Stomach smooth muscle (tissue), 2 donors: ENCODE measurements at regions not wholly inside any gene's neighbourhood (a gene's known extent, or its start where the extent isn't known, plus 50 kb on each side); places are given as distances from the start of the nearest gene placed in this dataset.

Source experiments
- H3K27ac ChIP-seq: one replicate; pipeline ENCODE4 v1.7.0; 2013; ENCODE audit warnings: mild to moderate bottlenecking, low read length, inconsistent platforms
- H3K27me3 ChIP-seq, 2 donors: one replicate each; pipeline ENCODE4 v1.7.0; 2013; ENCODE audit warnings: low read length in 2 of 2; ENCODE audit not compliant: insufficient read depth in 2 of 2, control insufficient read depth in 1 of 2
- H3K36me3 ChIP-seq, 2 donors: one replicate each; pipeline ENCODE4 v1.7.0; 2013; ENCODE audit warnings: low read length in 2 of 2; ENCODE audit not compliant: control insufficient read depth in 2 of 2, insufficient read depth in 2 of 2
- H3K4me1 ChIP-seq: one replicate; pipeline ENCODE4 v1.7.0; 2013; ENCODE audit warnings: low read length; ENCODE audit not compliant: control insufficient read depth, insufficient read depth
- H3K4me3 ChIP-seq, 2 donors: one replicate each; pipeline ENCODE4 v1.7.0; 2013; ENCODE audit warnings: low read length in 2 of 2
- H3K9ac ChIP-seq, 2 donors: one replicate each; pipeline ENCODE4 v1.7.0; 2013; ENCODE audit warnings: low read length in 2 of 2, mild to moderate bottlenecking in 1 of 2
- H3K9me3 ChIP-seq, 2 donors: one replicate each; pipeline ENCODE4 v1.7.0; 2013; ENCODE audit warnings: low read length in 2 of 2; ENCODE audit not compliant: control insufficient read depth in 2 of 2
- donor health status: healthy.
- donor health status: Pancreatic carcinoma.

DNA sequence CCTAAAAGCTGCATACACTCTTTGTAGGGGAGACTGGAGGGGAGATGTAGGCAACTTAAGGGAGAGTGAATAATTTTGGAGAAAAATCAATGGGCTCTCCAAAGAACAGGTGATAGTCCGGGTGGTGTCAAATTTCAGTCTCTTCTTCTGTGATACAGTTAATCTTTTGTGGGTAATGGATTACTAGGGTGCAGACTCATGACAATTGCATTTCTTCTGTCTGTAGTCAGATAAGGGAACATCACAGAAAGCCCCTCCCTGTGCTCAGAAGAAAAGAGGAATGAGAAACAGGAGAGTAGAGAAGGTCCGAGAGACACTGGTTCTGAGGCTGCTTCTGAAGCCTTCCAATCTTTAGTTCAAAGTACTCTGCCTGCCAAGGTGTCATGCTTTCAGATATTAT, 1140.7 kb upstream of the LRRN3 start:
- H3K9ac ChIP-seq, result no peak overlapping the region
- H3K27me3 ChIP-seq, result no peaks in the 10 kb centered on the region
- H3K4me1 ChIP-seq, result no peaks in the 10 kb centered on the region
- no peaks in the 10 kb centered on the region for H3K9me3 ChIP-seq
- H3K36me3 ChIP-seq, result no peaks in the 10 kb centered on the region
- no peak overlapping the region for H3K27ac ChIP-seq
- no peak overlapping the region for H3K4me3 ChIP-seq

DNA sequence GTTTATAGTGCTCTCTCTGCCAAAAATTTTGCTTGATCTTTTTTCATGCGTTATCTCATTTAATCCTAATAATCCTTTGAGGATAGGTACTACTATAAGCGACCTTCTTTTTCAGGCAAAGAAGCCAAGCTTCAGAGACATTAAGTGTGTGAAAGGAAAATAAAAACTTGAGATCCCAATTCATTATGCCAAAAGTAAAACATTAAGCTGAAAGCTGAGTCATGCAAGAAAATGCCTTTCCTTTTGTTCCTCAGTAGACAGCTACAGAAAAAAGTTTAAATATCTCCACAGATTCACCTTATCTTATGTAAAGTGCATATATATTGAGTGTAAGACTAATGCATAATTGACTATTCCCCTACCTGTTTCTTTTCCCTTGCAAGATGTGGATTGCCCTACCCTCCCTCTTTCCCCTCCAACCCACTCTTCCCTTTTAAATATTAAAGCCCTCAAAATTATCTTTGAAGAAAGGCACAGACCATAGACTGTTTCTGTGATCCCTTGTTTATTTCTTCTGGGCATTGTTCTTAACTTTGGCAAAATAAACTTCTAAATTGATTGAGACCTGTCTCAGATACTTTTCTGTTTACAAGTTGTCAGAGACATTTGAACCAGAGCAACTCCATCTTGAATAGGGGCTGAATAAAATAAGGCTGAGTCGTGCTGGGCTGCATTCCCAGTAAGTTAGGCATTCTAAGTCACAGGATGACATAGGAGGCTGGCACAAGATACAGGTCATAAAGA, 1139.9 kb upstream of the LRRN3 start:
- Histone ChIP-seq H3K4me1 (no peaks in the 10 kb centered on the region), H3K4me3 (no peak overlapping the region), H3K9me3 (no peaks in the 10 kb centered on the region), H3K36me3 (no peaks in the 10 kb centered on the region), H3K9ac (no peak overlapping the region), H3K27ac (no peak overlapping the region), H3K27me3 (no peaks in the 10 kb centered on the region)

DNA sequence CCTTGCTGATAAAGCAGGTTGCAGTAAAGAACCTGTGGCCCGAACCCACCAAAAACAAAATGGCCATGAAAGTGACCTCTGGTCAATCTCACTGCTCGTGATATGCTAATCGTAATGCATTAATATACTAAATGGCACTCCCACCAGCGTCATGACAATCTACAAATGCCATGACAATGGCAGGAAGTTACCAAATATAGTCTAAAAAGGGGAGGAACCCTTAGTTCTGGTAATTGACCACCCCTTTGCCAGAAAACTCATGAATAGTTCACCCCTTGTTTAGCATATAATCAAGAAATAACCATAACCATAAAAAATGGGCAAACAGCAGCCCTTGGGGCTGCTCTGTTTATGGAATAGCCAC, 1139.4 kb upstream of the LRRN3 start:
- Histone ChIP-seq H3K4me3 (no peak overlapping the region), H3K4me1 (no peaks in the 10 kb centered on the region), H3K9ac (no peak overlapping the region), H3K36me3 (no peaks in the 10 kb centered on the region), H3K27me3 (no peaks in the 10 kb centered on the region), H3K27ac (no peak overlapping the region), H3K9me3 (no peaks in the 10 kb centered on the region)

DNA sequence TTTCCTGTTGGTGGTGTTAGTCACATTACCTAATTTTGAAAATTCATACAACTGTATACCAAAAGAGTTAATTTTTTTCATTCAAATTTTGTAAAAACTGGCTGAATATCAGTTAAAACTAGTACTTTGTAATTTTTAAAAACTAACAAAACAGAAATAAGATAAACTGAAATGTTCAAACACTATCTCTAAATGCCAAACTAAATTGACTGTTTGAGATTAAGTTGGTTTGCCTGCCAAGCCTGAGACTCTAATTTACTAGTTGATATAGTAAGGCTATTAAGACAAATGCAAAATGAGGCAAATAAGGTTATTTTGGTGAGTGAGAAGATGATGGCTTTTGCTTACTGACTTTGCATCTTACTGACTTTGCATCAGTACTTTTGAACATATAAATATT, 1134.9 kb upstream of the LRRN3 start:
- H3K9ac ChIP-seq, result no peak overlapping the region
- no peak overlapping the region for H3K4me3 ChIP-seq
- no peaks in the 10 kb centered on the region for H3K36me3 ChIP-seq
- no peak overlapping the region for H3K27ac ChIP-seq
- no peaks in the 10 kb centered on the region for H3K4me1 ChIP-seq
- no peaks in the 10 kb centered on the region for H3K27me3 ChIP-seq
- H3K9me3 ChIP-seq, result no peaks in the 10 kb centered on the region

DNA sequence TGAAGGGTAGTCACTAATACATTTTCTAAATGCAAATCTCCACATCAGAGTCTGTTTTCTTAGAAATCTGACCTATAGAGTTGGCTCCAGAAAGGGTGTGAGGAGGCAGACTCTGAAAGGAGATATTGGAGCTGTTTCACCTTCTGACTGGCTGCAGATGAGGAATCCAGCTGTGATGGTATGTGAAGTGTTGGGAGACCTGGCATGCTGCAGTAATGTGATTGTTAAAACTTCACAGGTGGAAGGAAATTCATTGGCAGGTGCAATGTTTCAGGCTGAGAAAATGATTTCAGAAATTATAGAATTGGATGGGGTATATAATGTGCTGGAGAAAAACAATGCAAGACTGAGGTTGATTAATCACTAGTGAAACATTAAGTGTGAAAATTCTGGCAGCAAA, 1134.0 kb upstream of the LRRN3 start:
- no peak overlapping the region for H3K4me3 ChIP-seq
- H3K4me1 ChIP-seq, result no peaks in the 10 kb centered on the region
- no peak overlapping the region for H3K27ac ChIP-seq
- H3K27me3 ChIP-seq, result no peaks in the 10 kb centered on the region
- H3K9ac ChIP-seq, result no peak overlapping the region
- H3K36me3 ChIP-seq, result no peaks in the 10 kb centered on the region
- no peaks in the 10 kb centered on the region for H3K9me3 ChIP-seq

DNA sequence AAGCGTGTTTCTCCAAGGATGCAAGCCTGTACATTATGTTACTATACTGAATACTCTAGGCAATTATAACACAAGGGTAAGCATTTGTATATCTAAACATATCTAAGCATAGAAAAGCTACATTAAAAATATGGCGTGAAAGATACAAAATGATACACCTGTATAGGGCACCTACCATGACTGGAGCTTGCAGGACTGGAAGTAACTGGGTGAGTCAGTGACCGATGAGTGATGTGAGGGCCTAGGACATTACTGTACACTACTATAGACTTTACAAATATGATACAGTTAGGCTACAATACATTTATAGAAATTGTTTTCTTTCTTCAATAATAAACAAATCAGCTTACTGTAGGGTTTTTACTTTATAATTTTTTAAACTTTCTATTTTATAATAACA, 1127.2 kb upstream of the LRRN3 start:
- H3K36me3 ChIP-seq, result no peaks in the 10 kb centered on the region
- no peak overlapping the region for H3K27ac ChIP-seq
- H3K4me1 ChIP-seq, result no peaks in the 10 kb centered on the region
- no peak overlapping the region for H3K4me3 ChIP-seq
- no peak overlapping the region for H3K9ac ChIP-seq
- H3K9me3 ChIP-seq, result no peaks in the 10 kb centered on the region
- H3K27me3 ChIP-seq, result no peaks in the 10 kb centered on the region

DNA sequence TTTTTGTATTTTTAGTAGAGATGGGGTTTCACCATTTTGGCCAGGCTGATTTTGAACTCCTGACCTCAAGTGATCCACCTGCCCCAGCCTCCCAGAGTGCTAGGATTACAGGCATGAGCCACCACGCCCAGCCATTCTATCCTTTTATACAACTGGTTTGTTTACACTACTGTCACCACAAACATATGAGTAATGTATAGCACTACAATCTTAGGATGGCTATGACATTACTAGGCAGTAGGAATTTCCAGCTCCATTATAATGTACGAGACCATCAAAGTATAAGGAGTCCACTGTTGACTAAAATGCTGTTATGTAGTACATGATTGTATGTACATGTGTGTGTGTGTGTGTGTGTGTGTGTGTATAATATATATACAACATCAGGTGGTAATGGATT, 1126.1 kb upstream of the LRRN3 start:
- no peaks in the 10 kb centered on the region for H3K4me1 ChIP-seq
- no peaks in the 10 kb centered on the region for H3K36me3 ChIP-seq
- no peak overlapping the region for H3K4me3 ChIP-seq
- no peaks in the 10 kb centered on the region for H3K27me3 ChIP-seq
- no peak overlapping the region for H3K9ac ChIP-seq
- no peaks in the 10 kb centered on the region for H3K9me3 ChIP-seq
- no peak overlapping the region for H3K27ac ChIP-seq

DNA sequence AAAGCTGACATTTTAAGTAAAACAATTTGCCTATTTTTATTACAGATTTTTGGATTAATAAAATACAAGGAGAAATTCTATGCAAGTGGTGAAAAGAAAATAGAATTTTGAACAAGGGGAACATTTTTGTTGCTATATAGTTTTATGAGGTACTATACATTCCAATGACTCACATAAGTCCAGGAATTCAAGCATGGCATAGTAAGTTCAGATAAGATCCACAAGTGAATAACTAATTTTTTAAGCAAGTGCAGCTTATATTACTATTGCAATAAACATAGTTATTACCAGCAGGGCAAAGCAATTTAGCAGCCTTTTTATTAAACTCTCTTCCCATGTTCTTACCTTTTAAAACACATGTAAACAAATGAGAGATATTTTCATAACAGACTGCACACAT, 1123.5 kb upstream of the LRRN3 start:
- no peak overlapping the region for H3K4me3 ChIP-seq
- H3K4me1 ChIP-seq, result no peaks in the 10 kb centered on the region
- no peaks in the 10 kb centered on the region for H3K27me3 ChIP-seq
- no peaks in the 10 kb centered on the region for H3K9me3 ChIP-seq
- H3K27ac ChIP-seq, result no peak overlapping the region
- H3K9ac ChIP-seq, result no peak overlapping the region
- H3K36me3 ChIP-seq, result no peaks in the 10 kb centered on the region

DNA sequence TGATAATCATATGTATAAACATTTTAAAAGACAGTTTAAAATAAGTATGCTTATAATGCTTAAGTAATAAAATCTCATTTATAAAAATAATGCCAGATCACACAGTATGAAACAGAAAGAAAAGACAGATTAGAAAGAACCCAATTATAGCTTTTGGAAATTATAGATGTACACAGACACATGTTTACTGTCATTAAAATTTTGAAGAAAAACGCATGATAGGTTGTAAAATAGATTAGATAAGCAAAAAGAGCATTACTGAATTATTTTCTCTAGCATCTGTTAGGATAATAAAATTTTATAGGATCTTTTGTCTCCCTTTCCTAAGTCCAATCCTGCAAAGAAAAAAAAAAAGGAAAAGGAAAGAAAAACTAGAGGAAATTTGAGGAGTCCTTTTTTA, 1107.3 kb upstream of the LRRN3 start:
- H3K27me3 ChIP-seq, result no peaks in the 10 kb centered on the region
- no peak overlapping the region for H3K27ac ChIP-seq
- peaks cover 0 to 4% of the 10 kb centered on the region in 2 donors for H3K9me3 ChIP-seq
- no peaks in the 10 kb centered on the region for H3K36me3 ChIP-seq
- H3K4me1 ChIP-seq, result no peaks in the 10 kb centered on the region
- no peak overlapping the region for H3K9ac ChIP-seq
- H3K4me3 ChIP-seq, result no peak overlapping the region

DNA sequence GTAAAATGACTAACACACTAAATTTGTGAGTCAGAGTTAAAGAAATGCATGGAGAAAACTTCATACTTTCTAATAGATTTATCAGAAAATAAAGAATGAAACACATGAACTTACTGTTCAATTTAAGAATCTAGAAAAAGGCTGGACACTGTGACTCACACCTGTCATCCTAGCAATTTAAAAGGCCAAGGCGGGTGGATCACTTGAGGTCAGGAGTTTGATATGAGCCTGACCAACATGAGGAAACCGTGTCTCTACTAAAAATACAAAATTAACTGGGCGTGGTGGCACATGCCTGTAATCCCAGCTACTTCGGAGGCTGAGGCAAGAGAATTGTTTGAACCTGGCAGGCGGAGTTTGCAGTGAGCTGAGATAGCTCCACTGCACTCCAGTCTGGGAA, 1106.2 kb upstream of the LRRN3 start:
- no peaks in the 10 kb centered on the region for H3K27me3 ChIP-seq
- no peak overlapping the region for H3K9ac ChIP-seq
- no peaks in the 10 kb centered on the region for H3K36me3 ChIP-seq
- no peak overlapping the region for H3K4me3 ChIP-seq
- no peak overlapping the region for H3K27ac ChIP-seq
- H3K9me3 ChIP-seq, result peaks cover 0 to 4% of the 10 kb centered on the region in 2 donors
- H3K4me1 ChIP-seq, result no peaks in the 10 kb centered on the region

DNA sequence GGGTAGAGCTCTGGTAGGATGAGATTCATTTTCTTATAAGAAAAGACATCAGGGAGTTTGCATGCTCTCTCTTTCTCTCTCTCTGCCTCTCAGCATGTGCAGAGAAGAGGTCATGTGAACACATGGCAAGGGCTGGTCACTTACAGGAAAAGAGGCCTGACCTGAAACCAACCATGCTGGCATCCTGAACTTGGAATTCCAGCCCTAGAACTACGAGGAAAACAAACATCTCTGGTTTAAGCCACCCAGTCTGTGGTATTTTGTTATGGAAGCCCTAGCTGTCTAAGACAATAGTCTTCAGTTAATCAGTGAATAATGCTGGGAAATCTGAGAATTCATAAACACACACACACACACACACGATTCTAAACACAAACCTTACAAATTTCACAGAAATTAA, 1104.2 kb upstream of the LRRN3 start:
- Histone ChIP-seq H3K9ac (no peak overlapping the region), H3K9me3 (peaks cover 0 to 4% of the 10 kb centered on the region in 2 donors), H3K27me3 (no peaks in the 10 kb centered on the region), H3K4me1 (no peaks in the 10 kb centered on the region), H3K4me3 (no peak overlapping the region), H3K27ac (no peak overlapping the region), H3K36me3 (no peaks in the 10 kb centered on the region)
